ENCODE measurements at regions not wholly inside any gene's neighbourhood (a gene's known extent, or its start where the extent isn't known, plus 50 kb on each side); places are given as distances from the start of the nearest gene placed in this dataset.
"Not testable (repeated sequence)": the region's sequence is repeated elsewhere in the genome, so short reads cannot be mapped to it uniquely, and the experiment has no call there.

GRCh38 chr16:88208112-88208511 is 174.6 kb upstream of the ZNF469 start:
- no peak for TF ChIP-seq CTCF (IDR thresholded peaks at IDR 0.05; ENCODE audit: extremely low read depth, missing control alignments)
- no peak for DNase-seq (ENCODE audit: low spot score)

- not testable (repeated sequence) for DNase-seq (ENCODE audit: low spot score)
Measured at GRCh38 chr16:88208776-88209175, 174.0 kb upstream of the ZNF469 start.

- not testable (repeated sequence) for DNase-seq (ENCODE audit: low spot score)
Measured at GRCh38 chr16:88209579-88209978, 173.2 kb upstream of the ZNF469 start.

GRCh38 chr16:88213937-88214336 is 168.8 kb upstream of the ZNF469 start:
- not testable (repeated sequence) for DNase-seq (ENCODE audit: low spot score)

- not testable (repeated sequence) for DNase-seq (ENCODE audit: low spot score)
Measured at GRCh38 chr16:88221001-88221761, 161.6 kb upstream of the ZNF469 start.

- not testable (repeated sequence) for DNase-seq (ENCODE audit: low spot score)
Measured at GRCh38 chr16:88223696-88224095, 159.1 kb upstream of the ZNF469 start.

GRCh38 chr16:88224131-88224898 is 158.4 kb upstream of the ZNF469 start:
- DNase-seq (ENCODE audit: low spot score): not testable (repeated sequence)

DNA sequence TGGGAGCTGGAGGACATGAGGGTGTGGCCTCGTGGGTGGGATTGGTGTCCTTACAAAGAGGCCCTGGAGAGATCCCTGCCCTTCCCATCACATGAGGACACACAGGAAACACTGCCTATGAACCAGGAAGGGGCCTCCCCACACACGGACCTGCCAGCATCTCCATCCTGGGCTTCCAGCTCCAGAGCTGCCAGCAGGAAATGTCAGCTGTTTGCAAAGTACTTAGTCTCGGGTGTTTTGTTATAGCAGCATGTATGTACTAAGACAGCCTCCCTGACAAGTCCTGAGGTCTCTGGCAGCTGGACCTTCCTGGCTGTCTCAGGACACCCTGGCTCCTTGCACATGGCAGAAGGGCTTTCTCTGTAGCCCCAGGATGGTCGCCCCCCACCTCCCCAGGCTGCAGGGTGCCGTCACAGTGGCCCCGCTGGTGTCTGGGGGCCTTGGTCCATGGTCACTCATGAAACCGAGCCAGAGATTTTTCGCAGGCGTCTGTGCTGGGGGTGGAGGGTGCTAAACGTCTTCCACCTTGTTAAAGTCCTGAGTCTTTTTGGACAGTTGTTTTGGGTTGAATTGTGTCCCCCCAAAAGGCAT is 157.0 kb upstream of the ZNF469 start:
- DNase-seq (ENCODE audit: low spot score): not testable (repeated sequence)

DNA sequence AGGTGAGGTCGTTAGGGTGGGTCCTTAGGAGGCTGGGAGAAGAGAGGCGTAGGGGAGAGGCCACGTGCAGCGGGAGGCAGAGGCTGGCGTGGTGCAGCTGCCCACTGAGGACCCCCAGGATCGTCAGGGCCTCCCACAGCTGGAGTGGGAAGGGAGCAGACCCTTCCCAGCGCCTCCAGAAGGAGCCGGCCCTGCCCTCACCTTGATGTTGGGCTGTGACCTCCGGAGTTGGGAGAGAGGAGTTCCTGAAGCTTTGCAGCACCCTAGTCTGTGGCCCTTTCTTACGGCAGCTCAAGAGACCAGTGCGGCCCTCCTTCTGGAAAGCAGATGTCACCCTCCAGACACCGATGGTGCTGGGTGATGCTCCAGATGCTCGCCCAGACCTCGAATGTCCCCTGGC is 156.5 kb upstream of the ZNF469 start:
- not testable (repeated sequence) for DNase-seq (ENCODE audit: low spot score)

GRCh38 chr16:88227026-88227721 is 155.6 kb upstream of the ZNF469 start:
- not testable (repeated sequence) for DNase-seq (ENCODE audit: low spot score)

DNA sequence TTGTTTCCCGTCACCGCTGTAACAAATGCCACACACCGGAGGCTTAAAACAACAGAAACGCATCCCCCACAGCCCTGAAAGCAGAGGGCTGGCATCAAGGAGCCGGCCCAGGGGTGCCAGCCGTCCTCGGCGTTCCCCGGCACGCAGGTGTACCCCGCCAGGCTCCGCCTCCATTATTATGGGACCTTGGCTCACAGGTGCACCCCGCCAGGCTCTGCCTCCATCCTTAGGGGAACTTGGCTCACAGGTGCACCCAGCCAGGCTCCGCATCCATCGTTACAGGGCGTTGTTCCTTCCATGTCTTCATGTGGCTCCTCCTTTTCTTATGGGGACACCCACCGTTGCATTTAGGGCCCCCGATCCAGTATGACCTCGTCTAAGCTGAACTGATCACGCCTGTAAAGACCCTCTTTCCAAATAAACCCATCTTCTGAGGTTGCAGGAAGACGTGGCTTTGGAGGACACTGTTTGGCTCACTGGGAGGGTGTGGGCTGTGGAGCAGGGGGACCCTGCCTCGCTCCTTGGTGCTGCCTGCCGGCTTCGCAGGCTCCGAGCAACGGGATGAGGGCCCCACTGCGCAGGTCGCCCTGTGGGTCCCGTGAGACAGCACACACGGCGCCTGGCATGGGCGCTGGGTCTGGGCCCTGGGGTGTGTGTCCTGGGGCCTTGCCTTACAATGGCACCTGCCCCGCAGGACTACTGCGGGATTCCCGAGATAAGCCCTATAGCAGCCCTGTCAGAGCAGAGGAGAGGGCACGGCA is 154.9 kb upstream of the ZNF469 start:
- not testable (repeated sequence) for DNase-seq (ENCODE audit: low spot score)

- DNase-seq (ENCODE audit: low spot score): not testable (repeated sequence)
Measured at GRCh38 chr16:88228751-88229150, 154.0 kb upstream of the ZNF469 start.

DNA sequence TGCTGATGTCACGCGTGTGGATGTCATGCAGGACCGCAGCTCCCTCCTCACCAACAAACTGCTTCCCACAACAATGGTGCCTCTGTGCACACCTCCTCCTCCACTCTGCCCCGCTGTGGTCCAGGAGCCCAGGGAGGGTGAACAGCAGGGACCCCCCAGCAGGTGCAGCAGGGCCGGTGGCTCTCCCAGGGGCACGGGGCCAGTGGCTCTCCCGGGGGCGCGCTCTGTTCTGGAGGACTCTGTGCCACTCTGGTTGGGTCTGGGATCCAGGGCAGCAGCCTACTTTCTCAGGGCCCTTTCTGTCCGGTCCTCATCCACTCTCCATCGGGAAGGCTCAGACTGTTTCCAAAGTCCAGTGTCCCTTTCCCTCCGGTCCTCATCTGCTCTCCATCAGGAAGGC is 153.0 kb upstream of the ZNF469 start:
- DNase-seq (ENCODE audit: low spot score): not testable (repeated sequence)

DNA sequence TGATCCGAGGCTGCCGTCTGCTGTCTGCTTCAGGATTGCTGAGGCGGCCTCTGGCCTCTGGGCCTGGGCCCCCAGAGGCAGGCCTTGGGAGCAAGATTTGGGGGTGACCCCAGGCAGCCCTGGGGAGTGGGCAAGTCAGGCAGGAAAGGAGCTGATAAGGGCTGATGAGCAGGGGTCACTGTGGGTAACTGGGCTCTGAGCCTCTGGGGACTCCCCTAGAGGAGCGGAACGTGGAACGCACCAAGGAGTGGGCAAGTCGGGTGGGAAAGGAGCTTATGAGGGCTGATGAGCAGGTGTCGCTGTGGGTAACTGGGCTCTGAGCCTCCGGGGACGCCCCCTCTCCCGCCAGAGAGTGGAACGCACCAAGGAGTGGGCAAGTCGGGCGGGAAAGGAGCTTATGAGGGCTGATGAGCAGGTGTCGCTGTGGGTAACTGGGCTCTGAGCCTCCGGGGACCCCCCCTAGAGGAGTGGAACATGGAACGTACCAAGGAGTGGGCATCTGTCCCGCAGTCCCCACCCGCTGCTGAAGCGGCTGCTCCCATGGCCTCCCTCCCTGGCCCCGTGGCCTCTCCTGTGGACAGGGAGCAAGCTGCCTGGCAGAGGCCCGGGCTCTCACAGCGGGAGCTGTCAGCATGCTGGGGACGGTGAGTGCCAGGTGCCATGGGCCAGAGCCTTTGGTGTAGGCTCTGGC is 152.3 kb upstream of the ZNF469 start:
- DNase-seq (ENCODE audit: low spot score): not testable (repeated sequence)

- not testable (repeated sequence) for DNase-seq (ENCODE audit: low spot score)
Measured at GRCh38 chr16:88230967-88231615, 151.7 kb upstream of the ZNF469 start.

- not testable (repeated sequence) for DNase-seq (ENCODE audit: low spot score)
Measured at GRCh38 chr16:88231839-88232238, 150.9 kb upstream of the ZNF469 start.

DNA sequence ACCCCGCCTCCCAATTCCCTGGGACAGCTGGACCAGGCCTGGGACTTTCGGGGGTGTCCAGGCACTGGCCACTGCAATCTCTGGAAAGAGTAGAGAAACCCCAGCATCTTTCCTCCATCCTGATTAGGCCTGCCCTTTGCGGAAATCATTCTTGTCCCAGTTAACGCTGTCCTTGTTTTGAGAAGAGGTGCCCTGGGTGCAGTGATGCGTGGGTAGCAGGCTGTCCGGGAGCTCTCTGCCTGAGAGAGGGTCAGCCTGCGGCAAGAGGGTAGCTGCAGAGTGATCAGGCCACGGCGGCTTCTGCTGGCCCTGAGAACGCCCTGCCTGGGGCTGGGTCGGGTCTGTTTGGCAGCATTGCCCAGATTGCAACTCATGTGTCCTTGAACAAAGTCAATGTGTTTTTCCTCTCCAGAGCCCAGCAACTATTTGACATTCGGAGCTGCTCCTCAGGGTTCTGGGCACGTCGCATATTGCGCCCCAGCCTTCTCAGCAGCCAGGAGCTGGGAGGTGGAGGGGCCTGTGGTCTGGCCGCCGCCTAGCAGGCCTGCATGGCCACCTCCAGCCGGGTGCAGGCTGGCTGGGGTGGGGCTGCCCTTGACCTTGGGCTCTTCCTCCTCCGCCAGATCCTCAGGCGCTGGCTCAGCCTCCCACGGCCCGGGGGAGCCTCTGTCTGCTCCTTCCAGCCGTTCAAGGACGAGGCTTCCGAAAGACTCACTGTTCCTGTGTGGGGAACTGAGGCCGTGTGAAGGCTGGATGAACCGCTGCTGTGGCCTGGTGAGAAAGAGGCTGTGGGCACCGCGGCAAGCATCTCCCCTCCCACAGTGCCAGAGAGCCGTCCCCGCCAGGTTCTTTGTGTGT is 150.1 kb upstream of the ZNF469 start:
- DNase-seq (ENCODE audit: low spot score): not testable (repeated sequence)
